ENCODE measurements at regions not wholly inside any gene's neighbourhood (a gene's known extent, or its start where the extent isn't known, plus 50 kb on each side); places are given as distances from the start of the nearest gene placed in this dataset.

DNA sequence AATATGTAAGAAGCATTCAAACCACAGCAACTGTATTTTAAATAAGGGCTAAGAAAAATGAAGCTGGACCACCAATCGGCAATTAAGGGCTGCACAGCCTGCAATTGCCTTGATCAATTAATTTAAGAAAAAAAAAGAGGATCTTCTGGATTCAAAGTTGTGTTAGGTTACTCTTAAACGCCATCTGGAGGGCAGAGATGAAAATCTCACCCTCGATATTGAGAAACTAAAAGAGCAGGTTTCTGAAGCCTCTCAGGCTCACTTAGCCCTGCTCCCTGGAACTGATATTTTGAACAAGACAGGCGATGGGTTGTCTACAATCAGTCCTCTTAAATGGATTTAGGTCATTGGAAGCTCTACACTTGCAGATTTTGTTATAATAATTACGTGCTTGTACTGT is 579.4 kb downstream of the GRXCR1 start:
- TF ChIP-seq, protein P1, sequence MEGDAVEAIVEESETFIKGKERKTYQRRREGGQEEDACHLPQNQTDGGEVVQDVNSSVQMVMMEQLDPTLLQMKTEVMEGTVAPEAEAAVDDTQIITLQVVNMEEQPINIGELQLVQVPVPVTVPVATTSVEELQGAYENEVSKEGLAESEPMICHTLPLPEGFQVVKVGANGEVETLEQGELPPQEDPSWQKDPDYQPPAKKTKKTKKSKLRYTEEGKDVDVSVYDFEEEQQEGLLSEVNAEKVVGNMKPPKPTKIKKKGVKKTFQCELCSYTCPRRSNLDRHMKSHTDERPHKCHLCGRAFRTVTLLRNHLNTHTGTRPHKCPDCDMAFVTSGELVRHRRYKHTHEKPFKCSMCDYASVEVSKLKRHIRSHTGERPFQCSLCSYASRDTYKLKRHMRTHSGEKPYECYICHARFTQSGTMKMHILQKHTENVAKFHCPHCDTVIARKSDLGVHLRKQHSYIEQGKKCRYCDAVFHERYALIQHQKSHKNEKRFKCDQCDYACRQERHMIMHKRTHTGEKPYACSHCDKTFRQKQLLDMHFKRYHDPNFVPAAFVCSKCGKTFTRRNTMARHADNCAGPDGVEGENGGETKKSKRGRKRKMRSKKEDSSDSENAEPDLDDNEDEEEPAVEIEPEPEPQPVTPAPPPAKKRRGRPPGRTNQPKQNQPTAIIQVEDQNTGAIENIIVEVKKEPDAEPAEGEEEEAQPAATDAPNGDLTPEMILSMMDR (IDR thresholded peaks at IDR 0.05; ENCODE audit: extremely low read depth in 1 of 2, insufficient read depth in 1 of 2, low read depth in 1 of 2, low read length in 2 of 2), result no peak
- no peak for TF ChIP-seq GATA2 (IDR thresholded peaks at IDR 0.05; ENCODE audit: insufficient read depth, insufficient read length, low read depth, low read length)
- TF ChIP-seq, protein P2, sequence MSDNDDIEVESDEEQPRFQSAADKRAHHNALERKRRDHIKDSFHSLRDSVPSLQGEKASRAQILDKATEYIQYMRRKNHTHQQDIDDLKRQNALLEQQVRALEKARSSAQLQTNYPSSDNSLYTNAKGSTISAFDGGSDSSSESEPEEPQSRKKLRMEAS (IDR thresholded peaks at IDR 0.05; ENCODE audit: insufficient read depth, insufficient read length), result no peak
- Histone ChIP-seq H2AFZ (ENCODE audit: low read depth, low read length) (no peak overlapping the region), H4K20me1 (replicated peaks; ENCODE audit: control insufficient read depth, extremely low read depth, insufficient read depth, low read length) (no peaks in the 10 kb centered on the region), H3K4me2 (ENCODE audit: insufficient read depth, low read length) (no peak overlapping the region), H3K4me3 (replicated peaks in 1 of 3; ENCODE audit: insufficient read depth in 1 of 3, low read depth in 1 of 3, low read length in 3 of 3) (no peak overlapping the region), H3K4me1 (ENCODE audit: control insufficient read depth, extremely low read depth, insufficient read depth, low read length) (no peaks in the 10 kb centered on the region), H3K9ac (replicated peaks; ENCODE audit: extremely low read depth, insufficient read depth, low read length) (no peak overlapping the region), H3K27me3 (ENCODE audit: control insufficient read depth in 2 of 2, insufficient read depth in 2 of 2, low read length in 2 of 2) (no peaks in the 10 kb centered on the region), H3K9me3 (replicated peaks; ENCODE audit: control insufficient read depth, insufficient read depth, low read length) (no peaks in the 10 kb centered on the region), H3K36me3 (ENCODE audit: control insufficient read depth in 2 of 2, extremely low read depth in 1 of 2, insufficient read depth in 2 of 2, low read length in 2 of 2) (no peaks in the 10 kb centered on the region), H3K27ac (ENCODE audit: insufficient read depth, low read depth, low read length) (no peak overlapping the region), H3K9me1 (replicated peaks; ENCODE audit: control insufficient read depth, extremely low read depth, insufficient read depth, low read length) (no peaks in the 10 kb centered on the region), H3K79me2 (ENCODE audit: control insufficient read depth, insufficient read depth, low read length) (no peaks in the 10 kb centered on the region)
- intact Hi-C loops (cut with micrococcal nuclease) (loop anchor here (1.0 kb wide), 1 partner anchor 340 kb away; no protein-coding TSS in a partner anchor), dilution Hi-C loops (cut with MboI; ENCODE audit: extremely low pct_ligation_motif_present, low sequenced_read_pairs) (no loop called here)
- CTCF ChIA-PET, result interaction anchor here (2.9 kb wide), 1 partner anchor 340 kb away, joined by 17 read pairs; no protein-coding TSS in a partner anchor
- POLR2A ChIA-PET, result no interaction called here
- DNase-seq (ENCODE audit: low read depth, low spot score), result no peak
- BruUV-seq (replicated peaks), result no TSS peak
- FAIRE-seq, result no peak

DNA sequence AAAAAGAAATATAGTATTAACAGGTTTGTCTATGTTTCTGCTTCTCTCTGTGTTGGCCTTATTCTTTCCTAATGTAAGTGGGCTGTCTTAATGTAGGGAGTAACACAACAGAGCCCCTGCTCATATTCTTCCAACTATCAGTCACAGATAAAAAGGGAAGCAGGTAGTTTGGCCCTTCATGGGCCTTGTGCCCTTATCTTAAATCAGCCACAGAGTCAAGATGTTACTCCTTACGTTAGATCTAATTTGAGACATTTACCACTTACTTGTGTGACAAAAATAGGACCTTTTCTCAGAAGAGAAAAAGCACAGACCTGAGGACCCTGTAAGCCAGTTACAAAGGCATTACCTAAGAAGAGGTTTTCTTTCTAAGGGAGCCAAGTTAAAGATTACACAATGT is 589.0 kb downstream of the GRXCR1 start:
- dilution Hi-C loops (cut with MboI; ENCODE audit: extremely low pct_ligation_motif_present, low sequenced_read_pairs), result no loop called here
- no TSS peak for BruUV-seq (replicated peaks)
- no peak overlapping the region for H3K4me3 ChIP-seq (replicated peaks in 1 of 3; ENCODE audit: insufficient read depth in 1 of 3, low read depth in 1 of 3, low read length in 3 of 3)
- no peak overlapping the region for H3K27ac ChIP-seq (ENCODE audit: insufficient read depth, low read depth, low read length)
- POLR2A ChIA-PET, result no interaction called here
- H3K9me1 ChIP-seq (replicated peaks; ENCODE audit: control insufficient read depth, extremely low read depth, insufficient read depth, low read length), result no peaks in the 10 kb centered on the region
- H2AFZ ChIP-seq (ENCODE audit: low read depth, low read length), result no peak overlapping the region
- TF ChIP-seq GATA2 (IDR thresholded peaks at IDR 0.05; ENCODE audit: insufficient read depth, insufficient read length, low read depth, low read length) (no peak), MYC (IDR thresholded peaks at IDR 0.05; ENCODE audit: low read depth, low read length) (no peak), POLR2AphosphoS5 (IDR thresholded peaks at IDR 0.05; ENCODE audit: insufficient read depth, low read depth, low read length) (no peak), POLR2A (IDR thresholded peaks at IDR 0.05; ENCODE audit: low read depth, low read length) (no peak), EZH2 (IDR thresholded peaks at IDR 0.05; ENCODE audit: borderline replicate concordance, low read depth, low read length, severe bottlenecking) (no peak), JUN (IDR thresholded peaks at IDR 0.05; ENCODE audit: borderline replicate concordance, insufficient read depth, insufficient read length, low read depth) (no peak), FOS (IDR thresholded peaks at IDR 0.05; ENCODE audit: borderline replicate concordance, insufficient read depth, low read length) (no peak)
- TF ChIP-seq, protein P1 (IDR thresholded peaks at IDR 0.05; ENCODE audit: extremely low read depth in 1 of 2, insufficient read depth in 1 of 2, low read depth in 1 of 2, low read length in 2 of 2), result no peak
- TF ChIP-seq, protein P2 (IDR thresholded peaks at IDR 0.05; ENCODE audit: insufficient read depth, insufficient read length), result no peak
- H3K4me1 ChIP-seq (ENCODE audit: control insufficient read depth, extremely low read depth, insufficient read depth, low read length), result no peaks in the 10 kb centered on the region
- CTCF ChIA-PET, result no interaction called here
- H3K4me2 ChIP-seq (ENCODE audit: insufficient read depth, low read length), result no peak overlapping the region
- no peaks in the 10 kb centered on the region for H3K9me3 ChIP-seq (replicated peaks; ENCODE audit: control insufficient read depth, insufficient read depth, low read length)
- no peak for DNase-seq (ENCODE audit: low read depth, low spot score)
- FAIRE-seq, result no peak
- H3K9ac ChIP-seq (replicated peaks; ENCODE audit: extremely low read depth, insufficient read depth, low read length), result no peak overlapping the region
- no peaks in the 10 kb centered on the region for H3K27me3 ChIP-seq (ENCODE audit: control insufficient read depth in 2 of 2, insufficient read depth in 2 of 2, low read length in 2 of 2)
- H3K79me2 ChIP-seq (ENCODE audit: control insufficient read depth, insufficient read depth, low read length), result no peaks in the 10 kb centered on the region
- no peaks in the 10 kb centered on the region for H3K36me3 ChIP-seq (ENCODE audit: control insufficient read depth in 2 of 2, extremely low read depth in 1 of 2, insufficient read depth in 2 of 2, low read length in 2 of 2)
- intact Hi-C loops (cut with micrococcal nuclease), result no loop called here
- H4K20me1 ChIP-seq (replicated peaks; ENCODE audit: control insufficient read depth, extremely low read depth, insufficient read depth, low read length), result no peaks in the 10 kb centered on the region
